ENCODE measurements at regions not wholly inside any gene's neighbourhood (a gene's known extent, or its start where the extent isn't known, plus 50 kb on each side); places are given as distances from the start of the nearest gene placed in this dataset.
"Not testable (repeated sequence)": the region's sequence is repeated elsewhere in the genome, so short reads cannot be mapped to it uniquely, and the experiment has no call there.

GRCh38 chrX:25873196-25873595 lies 264.9 kb upstream of the MAGEB18 start:
- no peak overlapping the region for H3K4me3 ChIP-seq
- no peak overlapping the region for H3K27ac ChIP-seq
- TF ChIP-seq CTCF (IDR thresholded peaks at IDR 0.05) = no peak
- TF ChIP-seq POLR2A (IDR thresholded peaks at IDR 0.05) = no peak
- no peaks in the 10 kb centered on the region for H3K27me3 ChIP-seq
- 74 to 82% methylated on average over 2 of the region's 2 CpGs for WGBS, 2 donors
- intact Hi-C loops (cut with DNase I; ENCODE audit: low total_unique reads) = no loop called here
- no peaks in the 10 kb centered on the region for H3K9me3 ChIP-seq
- no peaks in the 10 kb centered on the region for H3K36me3 ChIP-seq (ENCODE audit: low read depth, missing control alignments)
- no peaks in the 10 kb centered on the region for H3K4me1 ChIP-seq
- DNase-seq = no peak

- H3K27ac ChIP-seq = no peak overlapping the region
- no peak overlapping the region for H3K4me3 ChIP-seq
- H3K4me1 ChIP-seq = no peaks in the 10 kb centered on the region
- no peaks in the 10 kb centered on the region for H3K36me3 ChIP-seq (ENCODE audit: low read depth, missing control alignments)
- intact Hi-C loops (cut with DNase I; ENCODE audit: low total_unique reads) = no loop called here
- TF ChIP-seq POLR2A (IDR thresholded peaks at IDR 0.05) = no peak
- no peak for TF ChIP-seq CTCF (IDR thresholded peaks at IDR 0.05)
- 0 to 94% methylated on average over 1 of the region's 1 CpG for WGBS, 2 donors
- H3K27me3 ChIP-seq = no peaks in the 10 kb centered on the region
- H3K9me3 ChIP-seq = no peaks in the 10 kb centered on the region
- no peak for DNase-seq
These were observed 259.3 kb upstream of the MAGEB18 start for GRCh38 chrX:25878806-25879205.

- DNase-seq; H3K4me3 ChIP-seq; H3K27me3 ChIP-seq; H3K27ac ChIP-seq; H3K4me1 ChIP-seq; H3K9me3 ChIP-seq; H3K36me3 ChIP-seq (ENCODE audit: low read depth, missing control alignments); intact Hi-C loops (cut with DNase I; ENCODE audit: low total_unique reads): not testable (repeated sequence)
- WGBS, 2 donors = 95% methylated on average over 5 of the region's 5 CpGs; no CpG with 5 or more reads in 1 of the 2 donors
These were observed 255.6 kb upstream of the MAGEB18 start for GRCh38 chrX:25882503-25882902.

- Histone ChIP-seq H3K27ac (no peak overlapping the region), H3K36me3 (ENCODE audit: low read depth, missing control alignments) (no peaks in the 10 kb centered on the region), H3K27me3 (no peaks in the 10 kb centered on the region), H3K4me1 (no peaks in the 10 kb centered on the region), H3K9me3 (no peaks in the 10 kb centered on the region), H3K4me3 (no peak overlapping the region)
- TF ChIP-seq POLR2A (IDR thresholded peaks at IDR 0.05) = no peak
- TF ChIP-seq CTCF (IDR thresholded peaks at IDR 0.05) = no peak
- intact Hi-C loops (cut with DNase I; ENCODE audit: low total_unique reads) = no loop called here
- 83 to 95% methylated on average over 4 of the region's 4 CpGs for WGBS, 2 donors
- no peak for DNase-seq
These were observed 240.4 kb upstream of the MAGEB18 start for GRCh38 chrX:25897758-25898157.

GRCh38 chrX:25905728-25906127 lies 232.4 kb upstream of the MAGEB18 start:
- H3K9me3 ChIP-seq; H3K4me3 ChIP-seq; intact Hi-C loops (cut with DNase I; ENCODE audit: low total_unique reads); H3K36me3 ChIP-seq (ENCODE audit: low read depth, missing control alignments); H3K27ac ChIP-seq; DNase-seq; H3K27me3 ChIP-seq; H3K4me1 ChIP-seq: not testable (repeated sequence)
- WGBS, 2 donors = no CpG with 5 or more reads among the region's 30 CpGs

- Histone ChIP-seq H3K9me3 (no peaks in the 10 kb centered on the region), H3K4me3 (no peak overlapping the region), H3K4me1 (no peaks in the 10 kb centered on the region), H3K27ac (no peak overlapping the region), H3K27me3 (no peaks in the 10 kb centered on the region), H3K36me3 (ENCODE audit: low read depth, missing control alignments) (no peaks in the 10 kb centered on the region)
- intact Hi-C loops (cut with DNase I; ENCODE audit: low total_unique reads) = no loop called here
- 46 to 52% methylated on average over 3 of the region's 3 CpGs for WGBS, 2 donors
- no peak for DNase-seq
- TF ChIP-seq CTCF (IDR thresholded peaks at IDR 0.05) = no peak
- no peak for TF ChIP-seq POLR2A (IDR thresholded peaks at IDR 0.05)
These were observed 212.2 kb upstream of the MAGEB18 start for GRCh38 chrX:25925946-25926345.

All from testis (tissue), 2 donors.